HG03103 (cell line): ENCODE measurements at regions not wholly inside any gene's neighbourhood (a gene's known extent, or its start where the extent isn't known, plus 50 kb on each side); places are given as distances from the start of the nearest gene placed in this dataset.

Experiments
- ATAC-seq: cut with Tn5 transposase; IDR thresholded peaks from one replicate; pipeline ENCODE4 v1.9.1; 2021; ENCODE audit warnings: low read depth; ENCODE audit not compliant: unreplicated experiment

- no peak for ATAC-seq
Measured at GRCh38 chr1:38370716-38371504, 324.3 kb upstream of the POU3F1 start.

GRCh38 chr1:38365242-38365641 lies 318.6 kb upstream of the POU3F1 start:
- ATAC-seq: no peak

GRCh38 chr1:38361566-38361965 lies 315.0 kb upstream of the POU3F1 start:
- ATAC-seq: no peak

GRCh38 chr1:38360807-38361206 lies 314.2 kb upstream of the POU3F1 start:
- ATAC-seq: no peak

GRCh38 chr1:38353956-38354355 lies 307.4 kb upstream of the POU3F1 start:
- no peak for ATAC-seq

- no peak for ATAC-seq
Measured at GRCh38 chr1:38352869-38353268, 306.3 kb upstream of the POU3F1 start.

GRCh38 chr1:38347446-38348175 lies 301.0 kb upstream of the POU3F1 start:
- ATAC-seq: no peak

- ATAC-seq: no peak
Measured at GRCh38 chr1:38344716-38345115, 298.1 kb upstream of the POU3F1 start.

GRCh38 chr1:38341694-38342093 lies 295.1 kb upstream of the POU3F1 start:
- ATAC-seq: no peak

GRCh38 chr1:38340409-38340808 lies 293.8 kb upstream of the POU3F1 start:
- ATAC-seq: no peak

- no peak for ATAC-seq
Measured at GRCh38 chr1:38337711-38338110, 291.1 kb upstream of the POU3F1 start.

- no peak for ATAC-seq
Measured at GRCh38 chr1:38336961-38337360, 290.4 kb upstream of the POU3F1 start.

- no peak for ATAC-seq
Measured at GRCh38 chr1:38336301-38336923, 289.8 kb upstream of the POU3F1 start.

- ATAC-seq: no peak
Measured at GRCh38 chr1:38334930-38335592, 288.5 kb upstream of the POU3F1 start.

GRCh38 chr1:38332649-38333310 lies 286.2 kb upstream of the POU3F1 start:
- ATAC-seq: no peak

- no peak for ATAC-seq
Measured at GRCh38 chr1:38331496-38332210, 285.1 kb upstream of the POU3F1 start.

- no peak for ATAC-seq
Measured at GRCh38 chr1:38330799-38331198, 284.2 kb upstream of the POU3F1 start.

GRCh38 chr1:38329644-38330043 lies 283.1 kb upstream of the POU3F1 start:
- ATAC-seq: no peak

GRCh38 chr1:38328278-38329035 lies 281.9 kb upstream of the POU3F1 start:
- ATAC-seq: no peak
